Naive B cell (primary cell): ENCODE measurements at regions not wholly inside any gene's neighbourhood (a gene's known extent, or its start where the extent isn't known, plus 50 kb on each side); places are given as distances from the start of the nearest gene placed in this dataset.

Experiments used
- ATAC-seq, 2 donors: fragments of 150-1000 bp; cut with Tn5 transposase; 2 replicates each; pipeline ENCODE4 v1.10.0; 2021; ENCODE audit warnings: low read depth in 2 of 2, mild to moderate bottlenecking in 2 of 2, moderate library complexity in 2 of 2
- DNase-seq: peaks from one replicate; pipeline ENCODE4 v3.0.0; 2022
- H3K27ac Mint-ChIP-seq, 6 donors: one replicate each; pipeline ENCODE4 v1.8.0; 2020 to 2022; ENCODE audit warnings: mild to moderate bottlenecking in 6 of 6, mixed read lengths in 6 of 6, moderate library complexity in 5 of 6, inconsistent platforms in 2 of 6
- H3K27me3 Mint-ChIP-seq, 3 donors: one replicate each; pipeline ENCODE4 v1.8.0; 2021 to 2022; ENCODE audit warnings: mixed read lengths in 3 of 3, mild to moderate bottlenecking in 1 of 3
- H3K36me3 Mint-ChIP-seq, 2 donors: one replicate each; pipeline ENCODE4 v1.8.0; 2020 to 2022; ENCODE audit warnings: mixed read lengths in 2 of 2, inconsistent platforms in 1 of 2, mild to moderate bottlenecking in 1 of 2
- H3K4me1 Mint-ChIP-seq, 3 donors: one replicate each; pipeline ENCODE4 v1.8.0; 2020 to 2022; ENCODE audit warnings: mixed read lengths in 3 of 3, inconsistent platforms in 1 of 3, mild to moderate bottlenecking in 1 of 3, moderate library complexity in 1 of 3
- H3K4me3 Mint-ChIP-seq, 8 donors: one replicate each; pipeline ENCODE4 v1.8.0; 2020 to 2022; ENCODE audit warnings: mild to moderate bottlenecking in 8 of 8, mixed read lengths in 8 of 8, moderate library complexity in 8 of 8, inconsistent platforms in 2 of 8
- H3K9me3 Mint-ChIP-seq, 7 donors: one replicate each; pipeline ENCODE4 v1.8.0; 2020 to 2022; ENCODE audit warnings: mixed read lengths in 7 of 7, mild to moderate bottlenecking in 5 of 7, inconsistent platforms in 2 of 7, moderate library complexity in 1 of 7

GRCh38 chr20:60123652-60124051 lies 165.4 kb downstream of the CDH26 start:
- Mint-ChIP-seq H3K27ac (no peak overlapping the region), H3K4me3 (no peak overlapping the region), H3K36me3 (no peaks in the 10 kb centered on the region), H3K27me3 (peaks cover 14 to 26% (median 16%) of the 10 kb centered on the region in 3 donors), H3K4me1 (no peaks in the 10 kb centered on the region), H3K9me3 (no peaks in the 10 kb centered on the region)
- DNase-seq: no peak
- no peak for ATAC-seq

DNA sequence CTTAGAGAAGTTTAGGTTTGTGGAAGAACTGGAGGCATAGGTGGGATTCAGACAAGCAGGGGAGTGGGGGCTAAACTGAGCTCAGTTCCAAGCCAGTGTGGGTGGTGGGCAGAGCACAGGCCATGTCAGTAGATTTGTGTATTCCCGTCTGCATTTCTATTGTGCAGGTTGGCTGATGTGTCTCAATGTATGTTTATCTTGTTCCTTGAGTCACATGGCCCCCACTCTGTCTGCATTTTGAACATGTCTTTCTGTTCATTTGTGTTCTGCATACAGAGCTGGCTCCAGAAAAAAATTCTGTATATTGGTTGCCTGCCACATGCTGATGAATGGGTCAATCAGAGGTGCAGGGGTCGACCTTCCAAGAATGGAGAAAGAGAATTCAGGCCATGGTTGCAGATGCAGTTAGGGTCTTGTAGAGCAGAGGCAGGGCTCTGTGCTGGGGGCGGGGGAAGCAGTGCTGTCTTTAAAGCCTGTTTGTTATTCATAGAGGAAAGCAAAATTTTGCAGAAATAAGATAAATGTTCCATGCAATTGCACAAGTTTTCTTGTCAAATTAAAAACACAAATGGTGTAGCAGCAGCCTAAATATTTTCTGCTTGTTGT lies 166.7 kb downstream of the CDH26 start:
- Mint-ChIP-seq H3K27me3 (peaks cover 8 to 26% (median 14%) of the 10 kb centered on the region in 3 donors), H3K9me3 (no peaks in the 10 kb centered on the region), H3K4me3 (no peak overlapping the region), H3K4me1 (no peaks in the 10 kb centered on the region), H3K36me3 (no peaks in the 10 kb centered on the region), H3K27ac (no peak overlapping the region)
- DNase-seq: no peak
- ATAC-seq: no peak

DNA sequence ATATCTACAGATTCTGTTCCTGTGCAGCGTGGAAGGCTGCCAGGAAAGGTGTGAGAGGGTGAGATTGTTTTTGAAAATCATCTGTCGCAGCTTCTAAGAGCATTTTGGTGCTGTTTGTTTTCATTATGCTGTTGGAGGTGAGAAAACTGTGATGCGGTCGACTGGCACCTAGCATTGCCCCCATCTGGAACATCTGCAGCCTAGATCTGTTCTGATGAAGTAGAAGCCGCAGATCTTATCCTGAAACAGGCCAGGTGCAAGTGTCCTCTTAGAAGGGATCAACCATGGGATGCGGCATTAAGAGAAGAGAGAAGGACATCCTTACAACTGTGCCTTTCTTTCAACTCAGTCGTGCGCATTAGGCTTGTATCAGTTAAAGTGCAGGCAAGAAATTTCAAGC lies 167.3 kb downstream of the CDH26 start:
- Mint-ChIP-seq H3K4me3 (no peak overlapping the region), H3K36me3 (no peaks in the 10 kb centered on the region), H3K27me3 (peaks cover 8 to 26% (median 14%) of the 10 kb centered on the region in 3 donors), H3K9me3 (no peaks in the 10 kb centered on the region), H3K27ac (no peak overlapping the region), H3K4me1 (no peaks in the 10 kb centered on the region)
- no peak for ATAC-seq
- DNase-seq: no peak

GRCh38 chr20:60126975-60127374 lies 168.8 kb downstream of the CDH26 start:
- Mint-ChIP-seq H3K4me1 (no peaks in the 10 kb centered on the region), H3K36me3 (no peaks in the 10 kb centered on the region), H3K27ac (no peak overlapping the region), H3K4me3 (no peak overlapping the region), H3K9me3 (no peaks in the 10 kb centered on the region), H3K27me3 (peaks cover 8 to 35% (median 14%) of the 10 kb centered on the region in 3 donors)
- DNase-seq (no peak), ATAC-seq (no peak)

- Mint-ChIP-seq H3K27ac (no peak overlapping the region), H3K36me3 (no peaks in the 10 kb centered on the region), H3K27me3 (peaks cover 4 to 45% (median 12%) of the 10 kb centered on the region in 3 donors), H3K4me1 (no peaks in the 10 kb centered on the region), H3K9me3 (peaks cover 0 to 4% (median 0%) of the 10 kb centered on the region in 7 donors), H3K4me3 (peak overlapping the region in 1 of 8 donors; percentile 54)
- ATAC-seq: no peak
- no peak for DNase-seq
These were observed 173.2 kb downstream of the CDH26 start for GRCh38 chr20:60131375-60131774.

DNA sequence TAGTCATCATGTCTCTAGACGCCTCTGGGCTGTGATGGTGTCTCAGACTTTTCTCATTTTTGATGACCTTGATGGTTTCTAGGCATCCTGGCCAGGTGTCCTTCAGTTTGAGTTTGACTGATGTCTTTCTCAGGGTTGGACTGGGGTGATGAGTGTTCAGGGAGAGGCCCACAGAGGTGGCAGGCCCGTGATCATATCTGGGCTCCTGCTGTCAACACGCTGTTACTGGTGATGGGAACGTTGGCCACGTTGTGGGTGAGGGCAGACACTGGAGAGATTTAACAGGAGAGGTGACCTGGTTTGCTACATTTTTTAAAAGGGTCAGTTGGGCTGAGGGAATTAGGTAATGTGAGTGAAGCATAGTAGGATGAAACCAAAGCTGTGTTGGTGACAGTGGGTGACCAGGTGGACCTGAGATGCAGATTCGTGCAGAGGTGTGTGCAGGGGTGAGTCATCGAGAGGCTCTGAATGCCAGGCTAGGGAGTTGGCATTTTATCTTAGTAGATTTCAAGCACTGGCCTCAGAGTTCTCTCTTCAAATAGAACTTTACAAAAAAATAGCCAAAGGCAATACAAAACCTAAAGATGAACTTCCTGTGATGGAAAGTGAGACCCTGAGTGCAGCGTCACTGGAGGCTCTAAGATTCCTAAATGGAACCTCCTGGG lies 174.1 kb downstream of the CDH26 start:
- Mint-ChIP-seq H3K27ac (peak overlapping the region in 1 of 6 donors; percentile 50), H3K9me3 (peaks cover 0 to 4% (median 0%) of the 10 kb centered on the region in 7 donors)
- ATAC-seq: no peak

GRCh38 chr20:60132827-60133670 lies 174.8 kb downstream of the CDH26 start:
- ATAC-seq (no peak), DNase-seq (no peak)
- Mint-ChIP-seq H3K36me3 (no peaks in the 10 kb centered on the region), H3K27me3 (peaks cover 7 to 40% (median 7%) of the 10 kb centered on the region in 3 donors), H3K9me3 (peaks cover 0 to 4% (median 0%) of the 10 kb centered on the region in 7 donors), H3K4me1 (no peaks in the 10 kb centered on the region), H3K27ac (peak overlapping the region in 1 of 6 donors; percentile 87), H3K4me3 (peak overlapping the region in 1 of 8 donors; percentile 53)

More for the DNA sequence above, 174.1 kb downstream of the CDH26 start:
- DNase-seq: no peak
- no peak overlapping the region for H3K4me3 Mint-ChIP-seq
- H3K36me3 Mint-ChIP-seq: no peaks in the 10 kb centered on the region
- no peaks in the 10 kb centered on the region for H3K4me1 Mint-ChIP-seq
- H3K27me3 Mint-ChIP-seq: peaks cover 4 to 45% (median 12%) of the 10 kb centered on the region in 3 donors

DNA sequence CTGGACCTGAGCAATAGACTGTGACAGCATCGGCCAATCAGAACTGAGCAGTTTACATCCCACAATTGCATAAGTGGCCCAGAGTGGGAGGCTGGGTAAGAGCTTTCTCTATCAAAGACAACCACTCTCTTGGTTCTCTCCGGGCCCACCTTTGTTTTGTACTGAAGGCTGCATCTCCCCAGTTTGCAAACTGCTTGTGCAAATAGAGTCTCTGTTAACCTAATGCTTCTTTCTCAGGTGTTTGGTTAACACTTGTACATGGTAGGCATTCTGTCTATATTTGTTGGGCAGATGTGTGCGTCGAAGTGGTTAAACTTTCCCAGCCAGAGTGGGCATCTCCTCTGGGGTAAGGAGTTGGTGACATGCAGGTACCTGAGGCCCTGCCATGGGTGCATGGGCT lies 177.1 kb downstream of the CDH26 start:
- H3K36me3 Mint-ChIP-seq: no peaks in the 10 kb centered on the region

DNA sequence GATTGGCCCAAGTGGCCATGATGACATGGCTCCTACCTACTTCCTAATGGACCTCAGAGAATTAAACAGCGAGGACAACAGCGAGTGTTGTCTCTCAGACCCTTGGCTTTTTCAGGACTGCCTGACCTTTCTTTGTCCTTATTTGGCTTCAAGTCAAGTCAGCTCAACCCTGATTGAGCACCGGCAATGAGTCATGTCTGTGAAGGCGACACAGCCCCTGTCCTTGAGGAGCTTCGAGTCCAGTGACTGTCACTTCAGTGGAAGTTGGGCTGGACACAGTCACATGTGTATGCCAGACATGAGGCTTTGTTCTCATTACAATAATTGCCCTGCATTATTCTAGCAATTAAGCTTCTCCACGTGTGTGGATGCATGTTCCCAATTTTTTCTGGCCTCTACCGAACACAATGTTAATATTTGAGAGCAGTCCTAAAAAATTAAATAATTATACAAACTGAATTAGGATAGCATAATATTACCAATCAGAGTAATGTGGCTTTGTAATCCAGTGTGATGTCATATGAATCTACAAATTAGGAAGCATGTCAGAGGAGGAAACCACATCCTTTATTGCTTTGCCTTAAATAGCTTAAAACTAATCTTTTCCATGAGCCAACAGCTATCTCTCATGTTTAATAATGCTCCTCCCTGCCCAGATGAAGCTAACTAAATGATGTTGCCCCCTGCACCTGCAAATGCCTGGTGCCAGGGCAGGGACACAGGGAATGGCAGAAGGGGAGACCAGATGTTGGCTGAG lies 178.6 kb downstream of the CDH26 start:
- DNase-seq (no peak), ATAC-seq (no peak)
- no peaks in the 10 kb centered on the region for H3K36me3 Mint-ChIP-seq
- peaks cover 3 to 18% (median 4%) of the 10 kb centered on the region in 3 donors for H3K27me3 Mint-ChIP-seq
- no peak overlapping the region for H3K27ac Mint-ChIP-seq
- H3K4me1 Mint-ChIP-seq: no peaks in the 10 kb centered on the region
- peak overlapping the region in 1 of 8 donors; percentile 13 for H3K4me3 Mint-ChIP-seq
- peaks cover 0 to 4% (median 0%) of the 10 kb centered on the region in 7 donors for H3K9me3 Mint-ChIP-seq

More for the DNA sequence above, 177.1 kb downstream of the CDH26 start:
- ATAC-seq (no peak), DNase-seq (no peak)
- Mint-ChIP-seq H3K27me3 (peaks cover 3 to 26% (median 4%) of the 10 kb centered on the region in 3 donors), H3K4me1 (no peaks in the 10 kb centered on the region), H3K27ac (no peak overlapping the region), H3K4me3 (no peak overlapping the region), H3K9me3 (peaks cover 0 to 4% (median 0%) of the 10 kb centered on the region in 7 donors)

DNA sequence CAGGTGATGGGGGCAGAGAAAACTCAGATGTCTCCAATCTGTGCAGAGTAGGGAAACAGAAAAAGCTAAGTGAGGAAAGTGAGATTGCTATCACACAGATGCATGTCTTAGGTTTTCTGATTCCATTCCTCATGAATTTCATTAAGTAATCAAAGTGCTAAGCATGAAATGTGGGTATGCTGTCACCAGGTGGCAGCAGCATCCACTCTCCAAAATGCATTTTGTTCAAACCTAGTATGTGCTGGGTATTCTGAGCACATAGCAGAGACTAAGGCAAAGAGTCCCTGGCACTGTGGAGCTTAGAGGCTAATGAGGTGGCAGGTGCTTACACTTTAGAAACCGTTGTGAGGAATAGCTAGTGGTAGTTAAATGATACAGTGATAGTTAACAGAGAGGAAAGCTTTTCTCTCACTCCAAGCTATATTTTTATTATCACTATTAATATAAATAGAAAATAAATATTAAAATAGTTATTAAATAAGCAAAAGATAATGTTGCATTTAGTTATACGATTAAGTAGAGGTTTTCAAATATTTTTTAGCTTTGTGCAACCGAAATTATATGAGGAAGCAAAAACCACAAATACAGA lies 179.5 kb downstream of the CDH26 start:
- H3K9me3 Mint-ChIP-seq: peaks cover 0 to 4% (median 0%) of the 10 kb centered on the region in 7 donors
- H3K4me1 Mint-ChIP-seq: no peaks in the 10 kb centered on the region
- peak overlapping the region; percentile 29 to 92 (median 77) for H3K4me3 Mint-ChIP-seq
- DNase-seq: peak; percentile 3
- H3K27me3 Mint-ChIP-seq: peaks cover 1 to 8% (median 3%) of the 10 kb centered on the region in 3 donors
- peak overlapping the region in 3 of 6 donors; percentile 30 to 87 (median 84) for H3K27ac Mint-ChIP-seq
- no peaks in the 10 kb centered on the region for H3K36me3 Mint-ChIP-seq
- ATAC-seq: peak in 1 of 2 donors; percentile 35

GRCh38 chr20:60138256-60139220 lies 180.3 kb downstream of the CDH26 start:
- Mint-ChIP-seq H3K27me3 (peaks cover 0 to 8% (median 3%) of the 10 kb centered on the region in 3 donors), H3K27ac (peak overlapping the region in 2 of 6 donors; percentile 84 to 87), H3K4me3 (peak overlapping the region; percentile 29 to 92 (median 77)), H3K9me3 (peaks cover 0 to 4% (median 0%) of the 10 kb centered on the region in 7 donors), H3K4me1 (no peaks in the 10 kb centered on the region), H3K36me3 (no peaks in the 10 kb centered on the region)
- ATAC-seq (peak in 1 of 2 donors; percentile 49), DNase-seq (peak; percentile 20)
